ENCODE measurements at regions not wholly inside any gene's neighbourhood (a gene's known extent, or its start where the extent isn't known, plus 50 kb on each side); places are given as distances from the start of the nearest gene placed in this dataset.

- FAIRE-seq: peak; percentile 18
- no peak for DNase-seq (ENCODE audit: low read depth in 1 of 2, low spot score in 1 of 2)
- H3K4me3 ChIP-seq: no peak overlapping the region
- WGBS (ENCODE audit: missing lambda C conversion rate): under 1% methylated on average over 4 of the region's 4 CpGs
- no peak overlapping the region for H3K4me2 ChIP-seq
- CTCF ChIA-PET: interaction anchor here (0.8 to 1.0 kb wide), 2 partner anchors 12 to 15 kb away, joined by 3 to 4 read pairs; no protein-coding TSS in a partner anchor
- H3K4me1 ChIP-seq: no peaks in the 10 kb centered on the region
- no peaks in the 10 kb centered on the region for H3K9me3 ChIP-seq
- TF ChIP-seq POLR2AphosphoS2 (conservative IDR thresholded peaks at IDR 0.05; ENCODE audit: low read length): no peak
- no peak for TF ChIP-seq RCOR1 (IDR thresholded peaks at IDR 0.05; ENCODE audit: low read depth, low read length)
- peak; percentile 66 for TF ChIP-seq MAFK (IDR thresholded peaks at IDR 0.05; ENCODE audit: partially characterized antibody)
- TF ChIP-seq CHD2 (IDR thresholded peaks at IDR 0.05; ENCODE audit: low read length, partially characterized antibody): no peak
- TF ChIP-seq RAD21 (conservative IDR thresholded peaks at IDR 0.05 in 1 of 2, IDR thresholded peaks at IDR 0.05 in 1 of 2): no peak
- no peak for TF ChIP-seq ZC3H11A (IDR thresholded peaks at IDR 0.05)
- no peak for TF ChIP-seq CBX8 (IDR thresholded peaks at IDR 0.05)
- TF ChIP-seq RARB (CRISPR knock-in tag; IDR thresholded peaks at IDR 0.05): no peak
- no peak for ATAC-seq
- POLR2A ChIA-PET: no interaction called here
- H3K27ac ChIP-seq: no peak overlapping the region
Observed at GRCh38 chr19:29445246-29445645, 80.5 kb upstream of the VSTM2B start.

DNA sequence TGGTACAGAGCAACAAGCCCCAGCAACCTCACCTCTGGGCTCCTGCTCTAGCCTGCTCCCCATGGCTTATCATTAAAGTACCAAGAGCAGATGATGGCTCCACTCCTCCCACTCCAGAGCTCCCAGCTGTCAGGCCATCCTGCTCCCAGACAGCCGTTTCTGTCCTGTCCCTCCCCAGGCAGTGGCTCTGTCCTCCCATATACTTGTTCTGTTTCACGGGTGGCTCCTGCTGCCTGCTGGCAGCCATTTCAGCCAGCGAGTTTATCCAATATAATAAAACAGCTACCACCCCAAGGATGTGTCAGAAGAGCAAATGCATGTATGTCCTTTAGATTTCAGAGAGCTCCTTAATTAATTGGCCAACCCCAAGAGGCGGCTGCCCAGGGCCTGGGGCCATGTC, 79.4 kb upstream of the VSTM2B start:
- Histone ChIP-seq H3K4me3 (no peak overlapping the region), H3K27ac (no peak overlapping the region), H3K9me3 (no peaks in the 10 kb centered on the region), H3K4me2 (no peak overlapping the region), H3K4me1 (no peaks in the 10 kb centered on the region)
- TF ChIP-seq EHF (CRISPR knock-in tag; IDR thresholded peaks at IDR 0.05): no peak
- TF ChIP-seq CEBPB (IDR thresholded peaks at IDR 0.05): no peak
- no peak for TF ChIP-seq CTCF (IDR thresholded peaks at IDR 0.05)
- TF ChIP-seq, protein P1, sequence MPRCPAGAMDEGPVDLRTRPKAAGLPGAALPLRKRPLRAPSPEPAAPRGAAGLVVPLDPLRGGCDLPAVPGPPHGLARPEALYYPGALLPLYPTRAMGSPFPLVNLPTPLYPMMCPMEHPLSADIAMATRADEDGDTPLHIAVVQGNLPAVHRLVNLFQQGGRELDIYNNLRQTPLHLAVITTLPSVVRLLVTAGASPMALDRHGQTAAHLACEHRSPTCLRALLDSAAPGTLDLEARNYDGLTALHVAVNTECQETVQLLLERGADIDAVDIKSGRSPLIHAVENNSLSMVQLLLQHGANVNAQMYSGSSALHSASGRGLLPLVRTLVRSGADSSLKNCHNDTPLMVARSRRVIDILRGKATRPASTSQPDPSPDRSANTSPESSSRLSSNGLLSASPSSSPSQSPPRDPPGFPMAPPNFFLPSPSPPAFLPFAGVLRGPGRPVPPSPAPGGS (IDR thresholded peaks at IDR 0.05): no peak
- TF ChIP-seq MAZ (IDR thresholded peaks at IDR 0.05; ENCODE audit: borderline replicate concordance, low read depth, low read length): no peak
- no peak for TF ChIP-seq HES2 (IDR thresholded peaks at IDR 0.05)
- ChIA-PET CTCF (interaction anchor here (1.0 kb wide), 1 partner anchor 16 kb away, joined by 4 read pairs; no protein-coding TSS in a partner anchor), POLR2A (no interaction called here)
- WGBS (ENCODE audit: missing lambda C conversion rate): 0% methylated on average over 4 of the region's 4 CpGs
- ATAC-seq: no peak
- no peak for DNase-seq (ENCODE audit: low read depth in 1 of 2, low spot score in 1 of 2)
- FAIRE-seq: no peak

- DNase-seq (ENCODE audit: low read depth in 1 of 2, low spot score in 1 of 2): no peak
- FAIRE-seq: no peak
- Histone ChIP-seq H3K27ac (no peak overlapping the region), H3K4me1 (no peaks in the 10 kb centered on the region), H3K9me3 (no peaks in the 10 kb centered on the region), H3K4me3 (no peak overlapping the region), H3K4me2 (no peak overlapping the region)
- TF ChIP-seq PHF8 (IDR thresholded peaks at IDR 0.05; ENCODE audit: borderline replicate concordance, low read depth) (no peak), POLR2AphosphoS2 (conservative IDR thresholded peaks at IDR 0.05; ENCODE audit: low read length) (no peak)
- WGBS (ENCODE audit: missing lambda C conversion rate): 34% methylated on average over 8 of the region's 8 CpGs
- ChIA-PET POLR2A (no interaction called here), CTCF (no interaction called here)
- ATAC-seq: no peak
Observed at GRCh38 chr19:29448046-29448445, 77.7 kb upstream of the VSTM2B start.

GRCh38 chr19:29449371-29449770, 76.4 kb upstream of the VSTM2B start:
- no peaks in the 10 kb centered on the region for H3K9me3 ChIP-seq
- no peak overlapping the region for H3K4me3 ChIP-seq
- 0% methylated on average over 5 of the region's 5 CpGs for WGBS (ENCODE audit: missing lambda C conversion rate)
- H3K4me2 ChIP-seq: no peak overlapping the region
- DNase-seq (ENCODE audit: low read depth in 1 of 2, low spot score in 1 of 2) (no peak), FAIRE-seq (peak; percentile 23), ATAC-seq (no peak)
- ChIA-PET CTCF (interaction anchor here (1.0 to 1.5 kb wide), 2 partner anchors 8 to 79 kb away, joined by 3 read pairs; no protein-coding TSS in a partner anchor), POLR2A (no interaction called here)
- TF ChIP-seq PHF8 (IDR thresholded peaks at IDR 0.05; ENCODE audit: borderline replicate concordance, low read depth) (no peak), RARB (CRISPR knock-in tag; IDR thresholded peaks at IDR 0.05) (no peak), KDM1A (IDR thresholded peaks at IDR 0.05; ENCODE audit: low read depth) (no peak), HOXB5 (CRISPR knock-in tag; IDR thresholded peaks at IDR 0.05) (no peak), FOXS1 (CRISPR knock-in tag; IDR thresholded peaks at IDR 0.05) (no peak), MAFK (IDR thresholded peaks at IDR 0.05; ENCODE audit: partially characterized antibody) (no peak), E2F6 (IDR thresholded peaks at IDR 0.05; ENCODE audit: borderline replicate concordance, low read depth) (no peak), HOXB13 (CRISPR knock-in tag; IDR thresholded peaks at IDR 0.05; ENCODE audit: low read depth) (no peak), RNF2 (IDR thresholded peaks at IDR 0.05; ENCODE audit: borderline replicate concordance, low read depth) (no peak), SREBF2 (IDR thresholded peaks at IDR 0.05) (no peak), JUN (IDR thresholded peaks at IDR 0.05) (no peak), HDAC2 (IDR thresholded peaks at IDR 0.05) (no peak)
- H3K4me1 ChIP-seq: no peaks in the 10 kb centered on the region
- no peak overlapping the region for H3K27ac ChIP-seq

Measured in A549 (cell line).